H1 (cell line): ENCODE measurements at regions not wholly inside any gene's neighbourhood (a gene's known extent, or its start where the extent isn't known, plus 50 kb on each side); places are given as distances from the start of the nearest gene placed in this dataset.

Source experiments
- CTCF ChIA-PET: fragments of 300-600 bp; sonication (Branson Sonifier 250); formaldehyde crosslinking; loops from one replicate; lab custom pipeline; 2021; ENCODE audit not compliant: partially characterized antibody; lab: Charles Lee
- POLR2A ChIA-PET: fragments of 300-600 bp; sonication (Branson Sonifier 250); formaldehyde crosslinking; loops from one replicate; lab custom pipeline; 2021; ENCODE audit warnings: inconsistent platforms; ENCODE audit not compliant: partially characterized antibody; lab: Charles Lee
- DNase-seq, 2 experiments: peaks; one replicate each; pipeline versions ENCODE4 v3.0.0 to v3.0.0-alpha.2; 2010 to 2022; ENCODE audit warnings: low spot score in 2 of 2, low read depth in 1 of 2, mixed read lengths in 1 of 2
- FAIRE-seq: peaks from 2 replicates; lab custom pipeline; 2011; peaks lifted over from hg19 to GRCh38; lab: Jason Lieb, UNC
- H2AFZ ChIP-seq: 2 replicates; pipeline ENCODE4 v1.8.1; 2012; ENCODE audit warnings: low read length, inconsistent platforms
- H2AK5ac ChIP-seq: 2 replicates; pipeline ENCODE4 v1.6.1; 2013; ENCODE audit warnings: low read depth, low read length
- H2BK120ac ChIP-seq: replicated peaks from 2 replicates; pipeline ENCODE3; 2013; ENCODE audit warnings: low read depth, low read length, inconsistent platforms
- H2BK12ac ChIP-seq: 2 replicates; pipeline ENCODE4 v1.6.1; 2013; ENCODE audit warnings: low read depth, low read length
- H2BK15ac ChIP-seq: 2 replicates; pipeline ENCODE4 v1.6.1; 2013; ENCODE audit warnings: low read length
- H2BK20ac ChIP-seq: 2 replicates; pipeline ENCODE4 v1.6.1; 2013; ENCODE audit warnings: low read length
- H2BK5ac ChIP-seq: 2 replicates; pipeline ENCODE4 v1.6.1; 2013; ENCODE audit warnings: low read depth, low read length
- H3K14ac ChIP-seq: 2 replicates; pipeline ENCODE4 v1.6.1; 2013; ENCODE audit warnings: inconsistent platforms; ENCODE audit not compliant: insufficient read length
- H3K18ac ChIP-seq: 2 replicates; pipeline ENCODE4 v1.6.1; 2013; ENCODE audit warnings: low read length; ENCODE audit errors: extremely low read depth
- H3K23ac ChIP-seq: 2 replicates; pipeline ENCODE4 v1.6.1; 2013; ENCODE audit warnings: inconsistent platforms; ENCODE audit not compliant: insufficient read length
- H3K23me2 ChIP-seq: 2 replicates; pipeline ENCODE4 v1.6.1; 2013; ENCODE audit warnings: low read depth, low read length
- H3K27ac ChIP-seq: 2 replicates; pipeline ENCODE4 v1.6.1; 2011; ENCODE audit warnings: low read depth, low read length, inconsistent platforms
- H3K27me3 ChIP-seq, 4 experiments: replicated peaks in 1 of 4; 1 replicate in 1 of 4; 2 replicates in 3 of 4; pipeline versions ENCODE4 v1.6.1 to v1.8.1; 2011 to 2013; ENCODE audit warnings: low read length in 3 of 4, mild to moderate bottlenecking in 3 of 4, inconsistent platforms in 2 of 4, mixed read lengths in 2 of 4, moderate library complexity in 1 of 4; ENCODE audit not compliant: control insufficient read depth in 3 of 4, insufficient read depth in 3 of 4; ENCODE audit errors: extremely low read depth in 1 of 4
- H3K36me3 ChIP-seq, 4 experiments: 2 replicates each; pipeline versions ENCODE4 v1.6.1 to v1.8.1; 2011 to 2013; ENCODE audit warnings: mild to moderate bottlenecking in 4 of 4, low read length in 3 of 4, moderate library complexity in 2 of 4, control low read depth in 1 of 4, inconsistent platforms in 1 of 4; ENCODE audit not compliant: insufficient read depth in 4 of 4, control insufficient read depth in 2 of 4
- H3K4ac ChIP-seq: replicated peaks from 2 replicates; pipeline ENCODE3; 2013; ENCODE audit warnings: low read length, low read depth, mixed read lengths, inconsistent platforms; ENCODE audit not compliant: insufficient read length
- H3K4me1 ChIP-seq, 4 experiments: replicated peaks in 1 of 4; 1 replicate in 1 of 4; 2 replicates in 3 of 4; pipeline versions ENCODE4 v1.6.1 to v1.8.1; 2011 to 2013; ENCODE audit warnings: low read length in 3 of 4, inconsistent platforms in 2 of 4, mixed read lengths in 1 of 4; ENCODE audit not compliant: insufficient read depth in 4 of 4, control insufficient read depth in 3 of 4
- H3K4me2 ChIP-seq, 2 experiments: 2 replicates each; pipeline versions ENCODE4 v1.6.1 to v1.8.1; 2011 to 2013; ENCODE audit warnings: low read depth in 2 of 2, low read length in 2 of 2, control low read depth in 1 of 2, inconsistent platforms in 1 of 2, mild to moderate bottlenecking in 1 of 2; ENCODE audit not compliant: insufficient read depth in 1 of 2
- H3K4me3 ChIP-seq, 4 experiments: fragments of 200-600, 300-600 bp in 1 of 4; sonication (generic), shearing (Covaris generic), sonication (Bioruptor Twin) in 1 of 4; 2 replicates each; pipeline versions ENCODE4 v1.5.1 to v1.8.1; 2011 to 2016; ENCODE audit warnings: low read length in 4 of 4, low read depth in 3 of 4, control low read depth in 2 of 4, inconsistent platforms in 2 of 4, mild to moderate bottlenecking in 2 of 4, mixed read lengths in 1 of 4, moderate library complexity in 1 of 4; ENCODE audit not compliant: insufficient read depth in 2 of 4; ENCODE audit errors: extremely low read depth in 1 of 4
- H3K56ac ChIP-seq: replicated peaks from 2 replicates; pipeline ENCODE3; 2013; ENCODE audit warnings: low read depth, mild to moderate bottlenecking, mixed read lengths, low read length, inconsistent platforms; ENCODE audit not compliant: insufficient read length
- H3K79me1 ChIP-seq: 2 replicates; pipeline ENCODE4 v1.6.1; 2013; ENCODE audit warnings: low read depth, low read length, control low read depth
- H3K79me2 ChIP-seq, 2 experiments: 2 replicates each; pipeline versions ENCODE4 v1.6.1 to v1.8.1; 2012 to 2013; ENCODE audit warnings: low read length in 2 of 2, mild to moderate bottlenecking in 2 of 2, inconsistent platforms in 1 of 2; ENCODE audit not compliant: insufficient read depth in 2 of 2, control insufficient read depth in 1 of 2
- H3K9ac ChIP-seq, 4 experiments: replicated peaks in 1 of 4; 1 replicate in 1 of 4; 2 replicates in 3 of 4; pipeline versions ENCODE4 v1.6.1 to v1.8.1; 2011 to 2013; ENCODE audit warnings: low read depth in 3 of 4, low read length in 3 of 4, control low read depth in 2 of 4, mild to moderate bottlenecking in 2 of 4, moderate library complexity in 2 of 4, inconsistent platforms in 1 of 4; ENCODE audit errors: extremely low read depth in 1 of 4
- H3K9me3 ChIP-seq, 2 experiments: 2 replicates each; pipeline versions ENCODE4 v1.6.1 to v1.8.1; 2012 to 2013; ENCODE audit warnings: mild to moderate bottlenecking in 2 of 2, moderate library complexity in 2 of 2, control low read depth in 1 of 2, inconsistent platforms in 1 of 2, low read depth in 1 of 2, low read length in 1 of 2, mixed read lengths in 1 of 2; ENCODE audit not compliant: insufficient read depth in 2 of 2
- H4K20me1 ChIP-seq, 2 experiments: replicated peaks in 1 of 2; 2 replicates each; pipeline versions ENCODE3 to v1.8.1; 2011 to 2013; ENCODE audit warnings: inconsistent platforms in 2 of 2, low read length in 2 of 2, mild to moderate bottlenecking in 1 of 2; ENCODE audit not compliant: insufficient read depth in 2 of 2, control insufficient read depth in 1 of 2
- H4K5ac ChIP-seq: 2 replicates; pipeline ENCODE4 v1.6.1; 2013; ENCODE audit warnings: low read length, low read depth, mixed read lengths, inconsistent platforms; ENCODE audit not compliant: insufficient read length
- H4K8ac ChIP-seq: 2 replicates; pipeline ENCODE4 v1.8.0; 2013; ENCODE audit warnings: mild to moderate bottlenecking, moderate library complexity, low read length, inconsistent platforms; ENCODE audit not compliant: insufficient read depth; ENCODE audit errors: extremely low read depth
- H4K91ac ChIP-seq: replicated peaks from 2 replicates; pipeline ENCODE3; 2013; ENCODE audit warnings: low read length, mixed read lengths, inconsistent platforms; ENCODE audit not compliant: insufficient read length
- BCL11A ChIP-seq, 2 experiments: IDR thresholded peaks; one replicate each; pipeline ENCODE4 v1.6.1; 2011; ENCODE audit warnings: low read depth in 2 of 2, low read length in 2 of 2, mild to moderate bottlenecking in 2 of 2
- CBX5 ChIP-seq: fragments of 300-800, 300-1000 bp; sonication (generic); IDR thresholded peaks from 2 replicates; pipeline ENCODE4 v1.7.1; 2016; ENCODE audit warnings: antibody characterized with exemption, low read length, low read depth
- CBX8 ChIP-seq: fragments of 300-800, 300-1000 bp; sonication (generic); IDR thresholded peaks from 2 replicates; pipeline ENCODE4 v1.7.1; 2016; ENCODE audit warnings: low read depth, low read length, borderline replicate concordance
- CREB1 ChIP-seq: IDR thresholded peaks from 2 replicates; pipeline ENCODE4 v1.6.1; 2012; ENCODE audit warnings: inconsistent platforms
- GTF2F1 ChIP-seq: IDR thresholded peaks from 2 replicates; pipeline ENCODE4 v1.6.1; 2012; ENCODE audit warnings: low read depth, low read length, improper control_type of control experiment, borderline replicate concordance
- PHF8 ChIP-seq: fragments of 200-600 bp; sonication (generic); conservative IDR thresholded peaks from 2 replicates; pipeline ENCODE4 v1.7.1; 2012; ENCODE audit warnings: low read depth, mild to moderate bottlenecking, inconsistent platforms, low read length, moderate library complexity
- SAP30 ChIP-seq: fragments of 300-600 bp; sonication (generic); IDR thresholded peaks from 2 replicates; pipeline ENCODE4 v1.7.1; 2012; ENCODE audit warnings: low read length, moderate library complexity, mild to moderate bottlenecking, inconsistent platforms; ENCODE audit not compliant: insufficient read depth, insufficient replicate concordance
- SP2 ChIP-seq: IDR thresholded peaks from 2 replicates; pipeline ENCODE4 v1.6.1; 2012; ENCODE audit warnings: mild to moderate bottlenecking, low read length, inconsistent platforms
- SP4 ChIP-seq: IDR thresholded peaks from 2 replicates; pipeline ENCODE4 v1.6.1; 2012; ENCODE audit warnings: low read length, inconsistent platforms
- SRF ChIP-seq: IDR thresholded peaks from 2 replicates; pipeline ENCODE4 v1.6.1; 2011; ENCODE audit warnings: mild to moderate bottlenecking, low read depth, low read length, moderate library complexity
- TAF1 ChIP-seq: IDR thresholded peaks from 2 replicates; pipeline ENCODE4 v1.6.1; 2011; ENCODE audit warnings: mild to moderate bottlenecking, low read depth, low read length
- TBP ChIP-seq: IDR thresholded peaks from 2 replicates; pipeline ENCODE4 v1.6.1; 2011; ENCODE audit warnings: low read depth, low read length, improper control_type of control experiment
- TEAD4 ChIP-seq: IDR thresholded peaks from 2 replicates; pipeline ENCODE4 v1.6.1; 2012; ENCODE audit warnings: low read depth, low read length, inconsistent platforms, mixed read lengths
- WGBS, 2 experiments: shearing (Covaris generic) in 1 of 2; methylation state at CpG; one replicate each; pipeline versions ENCODE4 v1.1.6 to v1.1.7; 2013 to 2015; ENCODE audit warnings: low lambda C conversion rate in 2 of 2, mixed read lengths in 2 of 2, inconsistent platforms in 1 of 2, low coverage in 1 of 2, missing lambda C conversion rate in 1 of 2; ENCODE audit not compliant: insufficient replicate concordance in 2 of 2, insufficient coverage in 1 of 2, insufficient read length in 1 of 2; ENCODE audit errors: extremely low coverage in 1 of 2, missing lambda C conversion rate in 1 of 2; 5-methylcytosine and 5-hydroxymethylcytosine counted together
- TF ChIP-seq, protein P1 (sequence below): IDR thresholded peaks from 2 replicates; pipeline ENCODE4 v1.6.1; 2012; ENCODE audit warnings: low read length, inconsistent platforms

GRCh38 chr10:10824591-10825148 lies 193.0 kb upstream of the CELF2 start:
- H2BK15ac ChIP-seq: no peak overlapping the region
- FAIRE-seq (no peak), DNase-seq (no peak)
- no peak overlapping the region for H2BK12ac ChIP-seq
- no peak overlapping the region for H3K56ac ChIP-seq
- 0 out of 4 replicates have a peak, but pooled peaks cover 0 to 3% of the 10 kb centered on the region in 2 experiments for H3K9me3 ChIP-seq
- H3K36me3 ChIP-seq: no peaks in the 10 kb centered on the region
- no peaks in the 10 kb centered on the region for H3K27me3 ChIP-seq
- no peak overlapping the region for H3K4ac ChIP-seq
- no peak overlapping the region for H4K8ac ChIP-seq
- no peak overlapping the region for H3K14ac ChIP-seq
- no peak overlapping the region for H2BK5ac ChIP-seq
- no peak overlapping the region for H3K9ac ChIP-seq
- no peaks in the 10 kb centered on the region for H3K79me1 ChIP-seq
- no peak overlapping the region for H3K4me3 ChIP-seq
- H2BK120ac ChIP-seq: no peak overlapping the region
- no peak overlapping the region for H2AK5ac ChIP-seq
- no peaks in the 10 kb centered on the region for H4K20me1 ChIP-seq
- H4K91ac ChIP-seq: no peak overlapping the region
- H3K4me2 ChIP-seq: no peak overlapping the region
- ChIA-PET POLR2A (no interaction called here), CTCF (interaction anchor here (0.6 kb wide), 1 partner anchor 1307 kb away, joined by 3 read pairs; no protein-coding TSS in a partner anchor)
- WGBS, 2 experiments: 92% methylated on average over 8 of the region's 8 CpGs; no CpG with 5 or more reads in 1 of the 2 experiments
- no peak overlapping the region for H2BK20ac ChIP-seq
- no peaks in the 10 kb centered on the region for H3K79me2 ChIP-seq
- H3K18ac ChIP-seq: no peak overlapping the region
- H3K23me2 ChIP-seq: no peaks in the 10 kb centered on the region
- H3K4me1 ChIP-seq: no peaks in the 10 kb centered on the region
- H4K5ac ChIP-seq: no peak overlapping the region
- no peak overlapping the region for H3K27ac ChIP-seq
- no peak overlapping the region for H2AFZ ChIP-seq
- H3K23ac ChIP-seq: no peak overlapping the region
- TF ChIP-seq TBP (no peak), SP4 (no peak), CBX8 (no peak), SP2 (no peak), SRF (no peak), SAP30 (no peak), CREB1 (no peak), BCL11A (IDR thresholded peaks at IDR 0.05; ENCODE audit: low read depth in 2 of 2, low read length in 2 of 2) (no peak), GTF2F1 (no peak), CBX5 (no peak), TEAD4 (no peak), PHF8 (no peak), TAF1 (no peak)
- TF ChIP-seq, protein P1, sequence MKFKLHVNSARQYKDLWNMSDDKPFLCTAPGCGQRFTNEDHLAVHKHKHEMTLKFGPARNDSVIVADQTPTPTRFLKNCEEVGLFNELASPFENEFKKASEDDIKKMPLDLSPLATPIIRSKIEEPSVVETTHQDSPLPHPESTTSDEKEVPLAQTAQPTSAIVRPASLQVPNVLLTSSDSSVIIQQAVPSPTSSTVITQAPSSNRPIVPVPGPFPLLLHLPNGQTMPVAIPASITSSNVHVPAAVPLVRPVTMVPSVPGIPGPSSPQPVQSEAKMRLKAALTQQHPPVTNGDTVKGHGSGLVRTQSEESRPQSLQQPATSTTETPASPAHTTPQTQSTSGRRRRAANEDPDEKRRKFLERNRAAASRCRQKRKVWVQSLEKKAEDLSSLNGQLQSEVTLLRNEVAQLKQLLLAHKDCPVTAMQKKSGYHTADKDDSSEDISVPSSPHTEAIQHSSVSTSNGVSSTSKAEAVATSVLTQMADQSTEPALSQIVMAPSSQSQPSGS: no peak
